ENCODE measurements at regions not wholly inside any gene's neighbourhood (a gene's known extent, or its start where the extent isn't known, plus 50 kb on each side); places are given as distances from the start of the nearest gene placed in this dataset.

DNA sequence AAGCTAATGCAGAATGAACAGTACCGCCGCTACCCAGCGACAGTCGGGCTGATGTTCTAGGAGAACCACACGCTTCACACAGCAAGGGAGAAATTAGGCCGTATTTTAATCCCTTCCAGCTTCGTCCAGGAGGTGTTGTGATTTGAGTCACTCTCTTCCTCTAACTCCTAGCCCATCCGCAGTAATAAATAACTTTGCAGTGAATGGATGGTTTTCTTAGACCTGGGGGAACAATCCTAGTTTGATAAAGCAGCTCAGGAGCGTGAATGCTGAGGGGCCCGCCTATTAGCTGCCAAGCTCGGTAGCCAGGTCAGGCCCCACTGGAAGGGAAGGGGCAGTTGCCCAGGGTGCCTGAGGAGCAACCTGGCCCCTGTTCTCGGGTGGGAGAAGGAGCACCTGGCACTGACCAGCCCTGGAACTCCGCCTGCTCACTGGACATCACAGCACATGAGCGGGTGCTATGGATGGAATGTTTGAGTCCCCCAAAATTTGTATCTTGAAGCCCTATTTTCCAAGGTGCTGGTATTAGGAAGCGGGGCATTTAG, 146.0 kb upstream of the AFDN start:
- ATAC-seq (ENCODE audit: low FRiP score), result no peak
- DNase-seq (ENCODE audit: low spot score), result no peak
- TF ChIP-seq, protein P1, sequence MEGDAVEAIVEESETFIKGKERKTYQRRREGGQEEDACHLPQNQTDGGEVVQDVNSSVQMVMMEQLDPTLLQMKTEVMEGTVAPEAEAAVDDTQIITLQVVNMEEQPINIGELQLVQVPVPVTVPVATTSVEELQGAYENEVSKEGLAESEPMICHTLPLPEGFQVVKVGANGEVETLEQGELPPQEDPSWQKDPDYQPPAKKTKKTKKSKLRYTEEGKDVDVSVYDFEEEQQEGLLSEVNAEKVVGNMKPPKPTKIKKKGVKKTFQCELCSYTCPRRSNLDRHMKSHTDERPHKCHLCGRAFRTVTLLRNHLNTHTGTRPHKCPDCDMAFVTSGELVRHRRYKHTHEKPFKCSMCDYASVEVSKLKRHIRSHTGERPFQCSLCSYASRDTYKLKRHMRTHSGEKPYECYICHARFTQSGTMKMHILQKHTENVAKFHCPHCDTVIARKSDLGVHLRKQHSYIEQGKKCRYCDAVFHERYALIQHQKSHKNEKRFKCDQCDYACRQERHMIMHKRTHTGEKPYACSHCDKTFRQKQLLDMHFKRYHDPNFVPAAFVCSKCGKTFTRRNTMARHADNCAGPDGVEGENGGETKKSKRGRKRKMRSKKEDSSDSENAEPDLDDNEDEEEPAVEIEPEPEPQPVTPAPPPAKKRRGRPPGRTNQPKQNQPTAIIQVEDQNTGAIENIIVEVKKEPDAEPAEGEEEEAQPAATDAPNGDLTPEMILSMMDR (IDR thresholded peaks at IDR 0.05), result no peak

- TF ChIP-seq, protein P1 (IDR thresholded peaks at IDR 0.05), result no peak
- ATAC-seq (ENCODE audit: low FRiP score) (no peak), DNase-seq (ENCODE audit: low spot score) (no peak)
Observed at GRCh38 chr6:167682125-167682524, 144.6 kb upstream of the AFDN start.

- TF ChIP-seq, protein P1 (IDR thresholded peaks at IDR 0.05), result no peak
- ATAC-seq (ENCODE audit: low FRiP score) (no peak), DNase-seq (ENCODE audit: low spot score) (no peak)
Observed at GRCh38 chr6:167682546-167683027, 144.1 kb upstream of the AFDN start.

- peak; percentile 82 for ATAC-seq (ENCODE audit: low FRiP score)
- no peak for DNase-seq (ENCODE audit: low spot score)
- TF ChIP-seq, protein P1 (IDR thresholded peaks at IDR 0.05), result no peak
Observed at GRCh38 chr6:167683028-167683862, 143.5 kb upstream of the AFDN start.

GRCh38 chr6:167684276-167685104, 142.2 kb upstream of the AFDN start:
- DNase-seq (ENCODE audit: low spot score) (no peak), ATAC-seq (ENCODE audit: low FRiP score) (no peak)
- TF ChIP-seq, protein P1 (IDR thresholded peaks at IDR 0.05), result no peak

DNA sequence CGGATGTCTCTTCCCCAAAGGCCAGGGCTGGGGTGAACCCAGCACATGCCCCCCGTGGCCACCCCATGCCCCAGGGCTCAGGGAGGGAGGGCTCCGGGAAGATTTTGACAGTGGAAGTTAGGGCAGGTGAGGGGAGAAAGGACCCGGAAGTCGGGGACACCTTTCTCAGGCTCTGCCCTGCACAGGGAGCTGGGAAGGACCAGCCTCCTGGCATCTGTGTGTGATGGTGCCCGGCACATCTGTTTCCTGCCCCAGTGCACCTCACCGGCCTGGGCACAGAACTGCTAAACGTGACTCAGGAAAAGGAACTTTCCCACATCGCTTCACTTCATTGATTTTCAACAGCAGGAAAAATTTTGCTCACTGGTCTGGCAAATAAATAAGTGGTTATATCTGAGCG, 141.1 kb upstream of the AFDN start:
- no peak for ATAC-seq (ENCODE audit: low FRiP score)
- DNase-seq (ENCODE audit: low spot score), result no peak
- TF ChIP-seq, protein P1 (IDR thresholded peaks at IDR 0.05), result no peak
